PC-9 (cell line): ENCODE measurements at regions not wholly inside any gene's neighbourhood (a gene's known extent, or its start where the extent isn't known, plus 50 kb on each side); places are given as distances from the start of the nearest gene placed in this dataset.
"Not testable (repeated sequence)": the region's sequence is repeated elsewhere in the genome, so short reads cannot be mapped to it uniquely, and the experiment has no call there.

ENCODE experiments used
- BruUV-seq: library from RNA; stranded (reverse); fragments of 400-500 nt; replicated peaks from 2 replicates; lab custom pipeline; 2021; lab: Mats Ljungman, UMichigan
- CTCF ChIA-PET: fragments of 300-600 bp; sonication (Branson Sonifier 250); formaldehyde crosslinking; loops from one replicate; lab custom pipeline; 2022; ENCODE audit warnings: antibody characterized with exemption; lab: Charles Lee
- POLR2A ChIA-PET: fragments of 300-600 bp; sonication (Branson Sonifier 250); formaldehyde crosslinking; loops from one replicate; lab custom pipeline; 2022; ENCODE audit warnings: antibody characterized with exemption; ENCODE audit not compliant: unreplicated experiment; lab: Charles Lee
- DNase-seq, 2 experiments: peaks; one replicate each; pipeline versions ENCODE4 v3.0.0 to v3.0.0-alpha.2; 2015 to 2022; ENCODE audit warnings: mixed read lengths in 1 of 2
- H2AFZ ChIP-seq: fragments of 200-600 bp; sonication (generic); 2 replicates; pipeline ENCODE4 v1.8.1; 2017; ENCODE audit warnings: antibody characterized with exemption
- H3F3A ChIP-seq: fragments of 200-600 bp; sonication (generic); 2 replicates; pipeline ENCODE4 v1.8.1; 2017; ENCODE audit warnings: antibody characterized with exemption, mild to moderate bottlenecking, low read depth; ENCODE audit not compliant: insufficient read depth
- H3K27ac ChIP-seq: fragments of 200-600 bp; sonication (generic); 2 replicates; pipeline ENCODE4 v1.6.1; 2016; ENCODE audit warnings: mixed run types
- H3K27me3 ChIP-seq: fragments of 200-600 bp; sonication (generic); 2 replicates; pipeline ENCODE4 v1.6.1; 2016; ENCODE audit warnings: low read depth, mixed run types; ENCODE audit not compliant: insufficient read depth
- H3K36me3 ChIP-seq: fragments of 200-600 bp; sonication (generic); 2 replicates; pipeline ENCODE4 v1.6.1; 2016; ENCODE audit warnings: low read depth, mixed run types
- H3K4me1 ChIP-seq: fragments of 200-600 bp; sonication (generic); replicated peaks from 2 replicates; pipeline ENCODE4 v1.6.1; 2016; ENCODE audit warnings: mixed run types; ENCODE audit not compliant: insufficient read depth
- H3K4me2 ChIP-seq: fragments of 200-600 bp; sonication (generic); 2 replicates; pipeline ENCODE4 v1.6.1; 2017; ENCODE audit warnings: mixed run types
- H3K4me3 ChIP-seq: fragments of 200-600 bp; sonication (generic); 2 replicates; pipeline ENCODE4 v1.6.1; 2016; ENCODE audit warnings: mixed run types
- H3K79me2 ChIP-seq: fragments of 200-600 bp; sonication (generic); 2 replicates; pipeline ENCODE4 v1.6.1; 2017; ENCODE audit warnings: low read depth, mixed run types
- H3K9me2 ChIP-seq: fragments of 200-600 bp; sonication (generic); 2 replicates; pipeline ENCODE4 v1.8.1; 2017; ENCODE audit warnings: mild to moderate bottlenecking; ENCODE audit not compliant: insufficient read depth
- H3K9me3 ChIP-seq: fragments of 200-600 bp; sonication (generic); 2 replicates; pipeline ENCODE4 v1.8.1; 2016; ENCODE audit warnings: low read depth; ENCODE audit not compliant: insufficient read depth
- H4K20me1 ChIP-seq: fragments of 200-600 bp; sonication (generic); 2 replicates; pipeline ENCODE4 v1.8.1; 2017; ENCODE audit not compliant: insufficient read depth
- EZH2 ChIP-seq: fragments of 200-600 bp; sonication (generic); IDR thresholded peaks from 2 replicates; pipeline ENCODE4 v1.8.0; 2017; ENCODE audit warnings: antibody characterized with exemption, low read depth
- intact Hi-C: fragments of 100-400 bp; cut with micrococcal nuclease; formaldehyde crosslinking; loops from one replicate; pipeline ENCODE4 v1.10.0; 2022; ENCODE audit not compliant: unreplicated experiment
- TF ChIP-seq, protein P1 (sequence below): fragments of 200-600 bp; sonication (generic); conservative IDR thresholded peaks from 2 replicates; pipeline ENCODE4 v1.6.1; 2017; ENCODE audit warnings: mixed run types, antibody characterized with exemption, mild to moderate bottlenecking, moderate library complexity

- no peaks in the 10 kb centered on the region for H3K36me3 ChIP-seq
- H3K27me3 ChIP-seq, result no peaks in the 10 kb centered on the region
- H3K4me3 ChIP-seq, result no peak overlapping the region
- no TSS peak for BruUV-seq
- intact Hi-C loops, result no loop called here
- H3K4me1 ChIP-seq, result no peaks in the 10 kb centered on the region
- no peaks in the 10 kb centered on the region for H3K9me3 ChIP-seq
- no peaks in the 10 kb centered on the region for H4K20me1 ChIP-seq
- no peaks in the 10 kb centered on the region for H3K79me2 ChIP-seq
- TF ChIP-seq, protein P1, sequence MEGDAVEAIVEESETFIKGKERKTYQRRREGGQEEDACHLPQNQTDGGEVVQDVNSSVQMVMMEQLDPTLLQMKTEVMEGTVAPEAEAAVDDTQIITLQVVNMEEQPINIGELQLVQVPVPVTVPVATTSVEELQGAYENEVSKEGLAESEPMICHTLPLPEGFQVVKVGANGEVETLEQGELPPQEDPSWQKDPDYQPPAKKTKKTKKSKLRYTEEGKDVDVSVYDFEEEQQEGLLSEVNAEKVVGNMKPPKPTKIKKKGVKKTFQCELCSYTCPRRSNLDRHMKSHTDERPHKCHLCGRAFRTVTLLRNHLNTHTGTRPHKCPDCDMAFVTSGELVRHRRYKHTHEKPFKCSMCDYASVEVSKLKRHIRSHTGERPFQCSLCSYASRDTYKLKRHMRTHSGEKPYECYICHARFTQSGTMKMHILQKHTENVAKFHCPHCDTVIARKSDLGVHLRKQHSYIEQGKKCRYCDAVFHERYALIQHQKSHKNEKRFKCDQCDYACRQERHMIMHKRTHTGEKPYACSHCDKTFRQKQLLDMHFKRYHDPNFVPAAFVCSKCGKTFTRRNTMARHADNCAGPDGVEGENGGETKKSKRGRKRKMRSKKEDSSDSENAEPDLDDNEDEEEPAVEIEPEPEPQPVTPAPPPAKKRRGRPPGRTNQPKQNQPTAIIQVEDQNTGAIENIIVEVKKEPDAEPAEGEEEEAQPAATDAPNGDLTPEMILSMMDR, result no peak
- no peak for TF ChIP-seq EZH2
- H3F3A ChIP-seq, result no peaks in the 10 kb centered on the region
- ChIA-PET CTCF (no interaction called here), POLR2A (no interaction called here)
- no peak for DNase-seq
- no peak overlapping the region for H2AFZ ChIP-seq
- H3K4me2 ChIP-seq, result no peak overlapping the region
- H3K9me2 ChIP-seq, result no peaks in the 10 kb centered on the region
- H3K27ac ChIP-seq, result no peak overlapping the region
These were observed 2714.5 kb upstream of the PCDH20 start for GRCh38 chr13:64130171-64130570.

GRCh38 chr13:64127856-64128255 lies 2712.2 kb upstream of the PCDH20 start:
- no TSS peak for BruUV-seq
- DNase-seq, result no peak
- Histone ChIP-seq H4K20me1 (no peaks in the 10 kb centered on the region), H3K27ac (no peak overlapping the region), H3K4me3 (no peak overlapping the region), H3K36me3 (no peaks in the 10 kb centered on the region), H3K4me1 (no peaks in the 10 kb centered on the region), H3F3A (no peaks in the 10 kb centered on the region), H3K4me2 (no peak overlapping the region), H3K27me3 (no peaks in the 10 kb centered on the region), H3K9me3 (no peaks in the 10 kb centered on the region), H3K9me2 (no peaks in the 10 kb centered on the region), H2AFZ (no peak overlapping the region), H3K79me2 (no peaks in the 10 kb centered on the region)
- intact Hi-C loops, result no loop called here
- POLR2A ChIA-PET, result no interaction called here
- TF ChIP-seq EZH2, result no peak
- TF ChIP-seq, protein P1, result no peak
- CTCF ChIA-PET, result no interaction called here

DNA sequence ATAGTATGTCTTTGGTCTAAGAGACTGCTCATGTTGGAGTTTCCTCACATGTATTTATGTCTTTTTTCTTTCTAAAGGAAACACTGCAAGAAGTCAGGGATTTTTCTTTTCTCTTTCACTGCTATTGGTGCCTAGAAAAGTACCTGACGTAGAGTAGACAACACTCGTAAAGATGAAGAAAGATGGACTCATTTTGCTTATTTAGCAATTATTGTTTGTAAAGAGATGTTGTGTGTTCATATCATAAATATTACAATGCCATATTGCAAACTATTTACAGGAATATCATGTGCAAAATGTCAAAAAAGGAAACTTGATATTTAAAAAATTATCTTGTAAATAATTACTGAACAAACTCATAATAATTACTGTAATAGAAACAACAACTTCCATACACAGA lies 2711.5 kb upstream of the PCDH20 start:
- BruUV-seq, result no TSS peak
- H4K20me1 ChIP-seq, result no peaks in the 10 kb centered on the region
- H2AFZ ChIP-seq, result no peak overlapping the region
- no peaks in the 10 kb centered on the region for H3K9me3 ChIP-seq
- POLR2A ChIA-PET, result no interaction called here
- H3K36me3 ChIP-seq, result no peaks in the 10 kb centered on the region
- H3K27me3 ChIP-seq, result no peaks in the 10 kb centered on the region
- no peaks in the 10 kb centered on the region for H3F3A ChIP-seq
- H3K9me2 ChIP-seq, result no peaks in the 10 kb centered on the region
- TF ChIP-seq, protein P1, result no peak
- TF ChIP-seq EZH2, result no peak
- CTCF ChIA-PET, result no interaction called here
- no peak overlapping the region for H3K4me2 ChIP-seq
- no peak overlapping the region for H3K4me3 ChIP-seq
- intact Hi-C loops, result no loop called here
- H3K79me2 ChIP-seq, result no peaks in the 10 kb centered on the region
- H3K27ac ChIP-seq, result no peak overlapping the region
- no peaks in the 10 kb centered on the region for H3K4me1 ChIP-seq
- DNase-seq, result no peak

DNA sequence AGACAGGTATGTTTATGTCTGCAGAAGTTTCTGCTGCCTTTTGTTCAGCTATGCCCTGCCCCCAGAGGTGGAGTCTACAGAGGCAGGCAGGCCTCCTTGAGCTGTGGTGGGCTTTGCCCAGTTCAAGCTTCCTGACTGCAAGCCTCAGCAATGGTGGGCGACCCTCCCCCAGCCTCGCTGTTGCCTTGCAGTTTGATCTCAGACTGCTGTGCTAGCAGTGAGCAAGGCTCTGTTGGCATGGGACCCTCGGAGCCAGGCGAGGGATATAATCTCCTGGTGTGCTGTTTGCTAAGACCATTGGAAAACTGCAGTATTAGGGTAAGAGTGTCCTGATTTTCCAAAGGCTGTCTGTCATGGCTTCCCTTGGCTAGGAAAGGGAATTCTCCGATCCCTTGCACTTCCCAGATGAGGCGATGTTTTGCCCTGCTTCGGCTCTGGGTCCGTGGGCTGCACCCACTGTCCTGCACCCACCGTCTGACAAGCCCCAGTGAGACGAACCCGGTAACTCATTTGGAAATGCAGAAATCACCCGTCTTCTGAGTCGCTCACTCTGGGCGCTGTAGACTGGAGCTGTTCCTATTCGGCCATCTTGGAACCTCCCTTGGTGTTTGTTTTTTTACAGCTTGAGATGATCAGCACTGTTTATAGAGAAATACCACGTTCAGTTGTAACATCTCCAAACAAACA lies 2705.5 kb upstream of the PCDH20 start:
- H3K9me3 ChIP-seq, H3F3A ChIP-seq, H3K36me3 ChIP-seq, H3K79me2 ChIP-seq, H4K20me1 ChIP-seq, H2AFZ ChIP-seq, CTCF ChIA-PET, H3K9me2 ChIP-seq, H3K4me3 ChIP-seq, H3K4me2 ChIP-seq, intact Hi-C loops, DNase-seq, H3K4me1 ChIP-seq, H3K27ac ChIP-seq, BruUV-seq, H3K27me3 ChIP-seq, POLR2A ChIA-PET: not testable (repeated sequence)
